Panc1 (cell line): ENCODE measurements at regions not wholly inside any gene's neighbourhood (a gene's known extent, or its start where the extent isn't known, plus 50 kb on each side); places are given as distances from the start of the nearest gene placed in this dataset.

Source experiments
- ATAC-seq: fragments of 200-7000 bp; cut with Tn5 transposase; 2 replicates; pipeline ENCODE4 v1.9.1; 2020; ENCODE audit warnings: mild to moderate bottlenecking, moderate library complexity
- BruUV-seq: library from RNA; stranded (reverse); fragments of 400-500 nt; replicated peaks from 2 replicates; lab custom pipeline; 2021; lab: Mats Ljungman, UMichigan
- CTCF ChIA-PET: fragments of 300-600 bp; sonication (Branson Sonifier 250); formaldehyde crosslinking; loops from one replicate; lab custom pipeline; 2022; ENCODE audit warnings: antibody characterized with exemption; lab: Charles Lee
- POLR2A ChIA-PET: fragments of 300-600 bp; sonication (Branson Sonifier 250); formaldehyde crosslinking; loops from one replicate; lab custom pipeline; 2022; ENCODE audit warnings: antibody characterized with exemption; lab: Charles Lee
- DNase-seq: peaks from one replicate; pipeline ENCODE4 v3.0.0-alpha.2; 2010; ENCODE audit warnings: low read depth, low spot score
- H3K27ac ChIP-seq: 2 replicates; pipeline ENCODE4 v1.5.1; 2011; ENCODE audit warnings: mild to moderate bottlenecking, low read length, inconsistent platforms
- H3K27me3 ChIP-seq: fragments of 200-500 bp; sonication (Bioruptor generic); 2 replicates; pipeline ENCODE4 v1.6.0; 2014; ENCODE audit warnings: low read length, inconsistent platforms; ENCODE audit not compliant: control insufficient read depth, insufficient read depth
- H3K36me3 ChIP-seq: fragments of 200-500 bp; sonication (Bioruptor generic); 2 replicates; pipeline ENCODE4 v1.5.1; 2014; ENCODE audit warnings: inconsistent platforms, mild to moderate bottlenecking, low read length, moderate library complexity; ENCODE audit not compliant: control insufficient read depth, insufficient read depth
- H3K4me1 ChIP-seq: 2 replicates; pipeline ENCODE4 v1.5.1; 2011; ENCODE audit warnings: inconsistent platforms, mild to moderate bottlenecking, low read length, moderate library complexity; ENCODE audit not compliant: control insufficient read depth, insufficient read depth
- H3K4me3 ChIP-seq, 2 experiments: 2 replicates each; pipeline ENCODE4 v1.5.1; 2011 to 2012; ENCODE audit warnings: low read depth in 2 of 2, low read length in 2 of 2, mild to moderate bottlenecking in 2 of 2, inconsistent platforms in 1 of 2, moderate library complexity in 1 of 2
- H3K9me3 ChIP-seq: fragments of 200-500 bp; sonication (Bioruptor generic); 2 replicates; pipeline ENCODE4 v1.5.1; 2014; ENCODE audit warnings: low read depth, mild to moderate bottlenecking, inconsistent platforms, low read length, moderate library complexity; ENCODE audit not compliant: control insufficient read depth, insufficient read depth
- CTCF ChIP-seq: fragments of 450-650 bp; IDR thresholded peaks from 2 replicates; pipeline ENCODE4 v1.5.1; 2017; ENCODE audit warnings: mild to moderate bottlenecking
- POLR2AphosphoS5 ChIP-seq: IDR thresholded peaks from 2 replicates; pipeline ENCODE4 v1.6.1; 2012; ENCODE audit warnings: mild to moderate bottlenecking, low read depth, low read length, moderate library complexity
- REST ChIP-seq, 2 experiments: IDR thresholded peaks; 2 replicates each; pipeline ENCODE4 v1.6.1; 2011 to 2012; ENCODE audit warnings: low read depth in 2 of 2, control low read depth in 1 of 2, low read length in 1 of 2, mild to moderate bottlenecking in 1 of 2, moderate library complexity in 1 of 2; ENCODE audit not compliant: insufficient read depth in 1 of 2
- SIN3A ChIP-seq: IDR thresholded peaks from 2 replicates; pipeline ENCODE4 v1.6.1; 2012; ENCODE audit warnings: low read depth, mild to moderate bottlenecking, low read length, moderate library complexity, borderline replicate concordance; ENCODE audit not compliant: insufficient read depth
- TCF7L2 ChIP-seq: IDR thresholded peaks from 2 replicates; pipeline ENCODE4 v1.6.1; 2011; ENCODE audit warnings: mild to moderate bottlenecking, low read depth, low read length, inconsistent platforms
- in situ Hi-C: cut with HindIII; loops from 2 replicates; pipeline ENCODE4 v1.10.0; 2016; ENCODE audit warnings: low sequenced_read_pairs, low pct_unique_long_range_greater_than_20kb
- intact Hi-C: fragments of 100-400 bp; cut with micrococcal nuclease; formaldehyde crosslinking; loops from one replicate; pipeline ENCODE4 v1.10.0; 2022; ENCODE audit not compliant: unreplicated experiment

- BruUV-seq = no TSS peak
- no peaks in the 10 kb centered on the region for H3K36me3 ChIP-seq
Measured at GRCh38 chr19:34306824-34307223, 52.5 kb downstream of the GARRE1 start.

More at GRCh38 chr19:34306824-34307223, 52.5 kb downstream of the GARRE1 start:
- intact Hi-C loops (no loop called here), in situ Hi-C loops (no loop called here)
- Histone ChIP-seq H3K4me3 (no peak overlapping the region), H3K27me3 (no peaks in the 10 kb centered on the region), H3K27ac (no peak overlapping the region), H3K9me3 (no peaks in the 10 kb centered on the region), H3K4me1 (no peaks in the 10 kb centered on the region)
- DNase-seq (no peak), ATAC-seq (no peak)
- CTCF ChIA-PET = no interaction called here
- POLR2A ChIA-PET = no interaction called here
- TF ChIP-seq CTCF (no peak), TCF7L2 (no peak), SIN3A (no peak), POLR2AphosphoS5 (no peak), REST (IDR thresholded peaks at IDR 0.05; ENCODE audit: insufficient read depth in 1 of 2, low read depth in 2 of 2, low read length in 1 of 2) (no peak)
